Stimulated activated CD8-positive, alpha-beta memory T cell treated with anti-CD3 and anti-CD28 coated beads, Interleukin-4, amount 100 ng/mL, for 24 hours (primary cell): ENCODE measurements at regions not wholly inside any gene's neighbourhood (a gene's known extent, or its start where the extent isn't known, plus 50 kb on each side); places are given as distances from the start of the nearest gene placed in this dataset.

ENCODE experiments used
- DNase-seq: peaks from one replicate; pipeline ENCODE4 v3.0.0-alpha.2; 2020; ENCODE audit warnings: low read depth

DNA sequence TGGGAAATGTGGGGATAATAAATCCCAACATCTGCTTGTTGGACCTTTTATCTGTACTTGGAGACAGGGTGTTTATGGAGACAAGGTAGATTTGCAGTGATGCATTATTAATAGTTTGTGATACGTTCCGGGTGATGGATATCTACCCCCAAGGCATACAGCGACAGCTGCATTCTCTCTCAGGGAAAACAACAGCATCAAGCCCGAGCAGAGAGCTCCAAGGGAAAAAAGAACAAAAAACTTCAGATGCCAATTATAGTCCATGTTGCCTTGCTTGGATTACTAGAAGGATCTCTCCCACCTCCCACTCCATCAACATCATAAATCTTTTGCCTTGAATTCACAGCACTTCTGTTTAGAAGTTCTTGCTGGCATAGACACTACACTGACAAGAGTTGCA lies 187.5 kb upstream of the CDH11 start:
- DNase-seq = no peak

DNA sequence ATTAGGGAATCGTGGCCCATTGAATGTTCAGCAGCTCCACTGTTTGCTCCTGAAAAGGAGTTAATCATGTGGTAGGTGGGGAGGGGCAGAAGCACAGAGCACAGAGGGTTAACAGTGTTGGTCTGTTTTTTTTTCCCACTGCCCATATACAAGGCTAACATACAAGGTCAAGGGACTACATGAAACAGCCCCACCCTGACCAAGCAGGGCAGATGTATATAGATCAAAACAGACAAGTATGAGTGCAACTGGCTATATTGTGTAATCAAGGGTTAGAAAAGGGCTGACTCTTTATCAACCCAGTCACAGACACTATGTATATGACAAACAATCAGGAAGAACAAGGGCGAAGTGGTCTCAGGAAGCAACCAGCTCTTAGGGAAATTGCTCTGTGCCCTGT lies 186.6 kb upstream of the CDH11 start:
- DNase-seq = no peak

- DNase-seq = no peak
These were observed 185.4 kb upstream of the CDH11 start for GRCh38 chr16:65307286-65307685.

- DNase-seq = no peak
These were observed 184.9 kb upstream of the CDH11 start for GRCh38 chr16:65306722-65307121.

GRCh38 chr16:65306300-65306699 lies 184.4 kb upstream of the CDH11 start:
- no peak for DNase-seq

DNA sequence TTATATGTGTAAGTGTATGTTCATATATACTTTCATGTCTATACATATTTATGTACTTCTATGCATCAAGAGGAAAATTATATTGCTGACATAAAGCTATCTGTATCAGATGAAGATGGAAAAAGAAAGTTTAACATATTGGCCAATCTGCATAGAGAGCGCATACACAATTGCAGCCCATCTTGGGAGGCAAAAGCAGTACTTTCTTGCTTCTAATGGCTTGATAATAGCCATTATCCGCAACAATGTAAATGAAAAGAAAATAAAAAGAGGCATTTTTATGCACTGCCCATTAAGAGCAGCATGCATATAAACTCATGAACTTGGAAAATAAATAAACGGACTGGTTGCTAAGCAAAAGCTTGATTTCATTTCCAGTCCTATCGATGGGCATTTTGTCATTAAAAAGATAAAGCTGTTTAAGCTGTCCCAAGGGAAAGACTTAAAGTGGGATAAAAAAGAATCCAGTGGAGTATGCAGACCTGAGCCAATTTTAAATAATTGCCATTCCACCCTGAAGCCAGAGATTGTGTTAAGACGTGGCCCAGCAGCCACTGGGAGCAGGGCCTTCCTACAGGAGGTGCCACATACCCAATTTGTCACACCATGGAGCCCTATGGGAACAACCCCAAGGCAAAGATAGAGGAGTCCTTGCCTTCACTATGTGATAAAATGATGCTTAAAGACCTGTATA lies 183.6 kb upstream of the CDH11 start:
- DNase-seq = no peak

DNA sequence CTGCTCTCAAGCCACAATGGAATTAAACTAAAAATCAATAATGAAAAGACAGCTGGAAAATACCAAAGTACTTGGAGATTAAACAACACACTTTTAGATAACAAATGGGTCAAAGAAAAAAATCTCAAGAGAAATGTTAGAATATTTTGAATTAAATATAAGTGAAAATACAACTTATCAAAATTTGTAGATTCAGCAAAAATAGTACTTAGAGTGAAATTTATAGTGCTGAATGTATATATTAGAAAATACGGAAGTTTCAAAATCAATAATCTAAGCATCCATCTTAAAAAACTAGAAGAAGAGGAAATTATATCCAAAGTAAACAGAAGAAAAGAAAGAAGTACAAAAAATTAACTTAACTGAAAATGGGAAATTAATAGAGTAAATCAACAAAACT lies 179.2 kb upstream of the CDH11 start:
- DNase-seq = no peak

DNA sequence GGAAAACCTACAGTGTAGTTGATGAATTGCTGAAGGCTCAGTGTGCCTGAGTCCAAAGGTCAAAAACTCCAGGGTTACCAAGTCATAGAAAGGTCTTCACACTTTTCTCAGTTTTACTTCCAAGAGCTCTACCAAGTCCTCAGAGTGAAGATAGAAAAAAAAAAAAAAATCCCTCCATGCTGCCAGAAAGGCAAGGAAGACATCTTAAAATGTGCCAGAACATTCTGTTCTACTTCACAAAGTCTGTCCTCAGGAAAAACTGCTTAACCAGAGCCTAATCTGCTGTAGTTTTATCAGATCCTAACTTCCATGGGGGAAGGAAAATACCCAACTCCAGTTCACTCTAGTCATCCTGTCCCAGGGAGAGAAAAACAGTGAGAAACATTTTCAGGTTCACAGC lies 175.6 kb upstream of the CDH11 start:
- no peak for DNase-seq

GRCh38 chr16:65295527-65295926 lies 173.7 kb upstream of the CDH11 start:
- DNase-seq = no peak

GRCh38 chr16:65294708-65295107 lies 172.8 kb upstream of the CDH11 start:
- DNase-seq = no peak

DNA sequence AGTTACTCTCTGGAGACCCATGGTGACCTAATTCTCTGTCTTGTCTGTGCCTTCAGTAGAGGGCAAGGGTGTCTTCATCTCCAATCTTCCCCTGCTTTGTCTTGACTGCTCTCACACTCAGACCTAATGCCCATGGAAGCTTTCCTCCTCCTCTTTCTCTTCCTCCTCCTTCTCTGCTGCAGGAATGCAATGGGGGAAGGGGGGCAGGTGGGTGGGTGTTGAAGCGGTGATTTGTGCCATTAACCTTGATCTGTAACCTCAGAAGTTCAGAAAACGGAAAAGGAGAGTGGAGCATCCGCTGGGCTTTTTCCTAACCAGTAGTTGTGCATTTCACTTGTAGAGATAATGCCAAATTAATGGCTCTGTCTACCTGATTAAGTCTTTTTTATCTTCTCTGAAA lies 172.3 kb upstream of the CDH11 start:
- no peak for DNase-seq

DNA sequence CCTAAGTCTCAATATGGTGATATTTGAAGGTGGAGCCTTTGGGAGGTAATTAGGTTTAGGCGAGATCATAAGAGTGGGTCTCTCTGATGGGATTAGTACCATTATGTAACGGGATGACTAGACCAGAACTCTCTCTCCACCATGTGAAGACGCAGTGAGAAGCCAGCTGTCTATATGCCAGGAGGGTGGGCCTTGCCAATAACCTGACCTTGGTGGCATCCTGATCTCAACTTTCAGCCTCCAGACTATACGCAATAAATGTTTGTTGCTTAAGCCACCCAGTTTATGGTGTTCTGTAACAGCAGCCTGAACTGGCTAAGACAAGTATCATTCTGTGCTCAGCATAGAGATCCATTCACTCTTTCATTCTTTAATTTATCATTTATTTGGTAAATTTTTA lies 167.2 kb upstream of the CDH11 start:
- no peak for DNase-seq

DNA sequence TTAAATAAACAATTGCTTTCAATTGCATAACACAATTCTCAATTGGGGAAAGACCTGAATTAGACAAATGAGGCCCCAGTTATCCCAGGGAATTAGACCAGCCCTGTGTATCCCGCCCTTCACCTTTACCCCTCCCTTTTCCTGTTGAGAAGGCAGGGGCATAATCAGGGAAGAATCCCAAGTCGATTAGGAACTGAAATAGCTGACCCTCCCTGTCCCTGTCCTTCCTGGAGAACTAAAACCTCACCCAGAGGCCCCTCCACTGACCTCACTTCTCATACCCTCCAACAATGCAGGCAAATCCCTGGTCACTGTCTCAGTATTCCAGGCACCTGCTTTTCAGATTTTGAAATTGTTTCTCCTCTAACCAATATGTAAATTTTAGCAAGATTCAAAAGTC lies 165.4 kb upstream of the CDH11 start:
- DNase-seq = no peak

DNA sequence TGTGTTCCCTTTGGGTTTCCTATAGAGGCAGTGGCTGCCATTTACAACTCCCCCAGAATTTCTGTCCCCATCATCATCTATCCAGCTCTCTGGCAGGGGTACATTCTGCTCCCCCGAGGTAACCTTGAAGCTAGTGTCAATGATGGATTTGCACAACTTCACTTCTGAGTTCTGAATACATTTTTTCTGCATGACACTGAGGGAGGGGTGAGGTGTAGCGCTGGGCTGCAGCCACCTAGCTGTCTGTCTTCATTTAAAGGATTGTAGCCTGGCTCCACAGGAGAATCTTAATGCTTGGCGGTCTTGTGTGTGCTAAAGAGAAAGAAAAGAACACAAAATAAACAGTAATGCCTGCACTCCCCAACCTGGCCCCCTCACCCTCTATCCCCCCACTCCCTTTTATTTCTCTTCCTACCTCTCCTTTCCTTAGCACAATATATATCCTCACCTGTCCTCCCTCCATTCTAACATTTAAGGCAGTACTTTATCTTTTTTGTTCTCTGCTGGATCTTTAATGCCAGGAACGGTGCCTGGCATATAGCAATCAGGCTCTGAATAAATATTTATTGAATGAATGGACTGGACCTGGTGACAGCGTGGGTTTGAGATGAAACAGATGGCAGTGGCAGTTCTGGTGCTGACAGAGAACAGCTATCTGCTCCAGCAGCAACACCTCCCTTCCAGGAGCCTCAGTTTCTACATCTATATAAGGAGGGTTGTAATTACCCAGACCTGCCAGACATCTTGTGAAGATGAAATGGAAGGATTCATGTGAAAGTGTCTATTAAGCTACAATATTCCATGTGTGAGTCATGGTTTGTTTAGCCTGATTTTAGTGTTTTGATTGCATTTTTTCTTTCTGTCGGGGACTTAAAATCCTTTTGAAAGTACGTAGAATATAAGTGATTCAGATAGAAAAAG lies 163.5 kb upstream of the CDH11 start:
- no peak for DNase-seq

GRCh38 chr16:65284626-65285025 lies 162.8 kb upstream of the CDH11 start:
- no peak for DNase-seq

- no peak for DNase-seq
These were observed 161.4 kb upstream of the CDH11 start for GRCh38 chr16:65283181-65283651.

DNA sequence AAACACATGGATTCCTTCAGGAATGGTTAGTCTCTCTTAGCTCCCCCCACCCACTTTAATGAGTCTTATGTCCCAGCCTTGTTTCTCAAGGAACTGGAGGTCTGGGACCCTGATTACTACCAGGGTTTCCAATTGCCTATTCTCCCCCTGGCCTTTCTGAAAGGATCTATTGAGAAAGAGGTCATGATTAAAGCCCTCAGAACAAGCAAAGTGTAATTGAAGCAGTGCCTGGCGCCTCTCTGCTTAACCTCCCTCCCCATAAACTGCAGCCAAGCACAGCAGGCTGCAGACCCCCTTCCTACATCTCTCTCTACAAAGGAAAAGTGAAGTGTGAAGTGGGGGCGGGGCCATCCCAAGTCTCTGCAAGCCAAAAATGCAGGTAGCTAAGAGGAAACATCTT lies 159.7 kb upstream of the CDH11 start:
- DNase-seq = no peak

DNA sequence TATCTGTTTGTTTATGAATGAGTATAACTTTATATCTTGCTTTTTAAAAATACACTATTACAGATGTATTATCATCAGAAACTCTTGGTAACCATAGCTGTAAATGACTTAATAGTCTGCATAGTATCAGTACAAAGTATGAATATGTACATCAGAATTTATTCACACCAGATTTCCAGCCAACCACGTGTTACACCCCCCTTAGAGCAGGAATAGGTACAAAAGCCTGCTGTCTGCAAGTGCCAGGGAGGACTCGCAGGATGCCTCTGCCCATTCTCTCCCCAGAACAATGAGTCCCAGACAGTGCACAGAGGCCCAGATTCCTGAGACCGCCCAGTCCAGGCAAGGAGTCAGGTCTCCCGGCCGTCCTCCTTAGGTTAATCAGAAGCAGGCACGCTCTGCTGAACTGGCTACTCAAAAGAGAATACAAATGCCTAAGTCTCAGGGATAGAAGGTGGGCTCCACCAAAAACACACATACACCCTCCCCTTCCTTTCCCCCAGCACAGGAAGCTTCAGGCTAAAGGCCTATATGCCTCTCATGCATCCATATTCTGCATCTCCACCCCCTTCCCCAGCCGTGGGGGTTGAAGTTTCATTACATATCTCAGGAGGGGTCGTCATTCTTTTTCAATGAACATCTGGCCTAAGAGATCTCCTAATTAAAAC lies 159.1 kb upstream of the CDH11 start:
- no peak for DNase-seq

GRCh38 chr16:65279576-65279975 lies 157.7 kb upstream of the CDH11 start:
- DNase-seq = no peak

DNA sequence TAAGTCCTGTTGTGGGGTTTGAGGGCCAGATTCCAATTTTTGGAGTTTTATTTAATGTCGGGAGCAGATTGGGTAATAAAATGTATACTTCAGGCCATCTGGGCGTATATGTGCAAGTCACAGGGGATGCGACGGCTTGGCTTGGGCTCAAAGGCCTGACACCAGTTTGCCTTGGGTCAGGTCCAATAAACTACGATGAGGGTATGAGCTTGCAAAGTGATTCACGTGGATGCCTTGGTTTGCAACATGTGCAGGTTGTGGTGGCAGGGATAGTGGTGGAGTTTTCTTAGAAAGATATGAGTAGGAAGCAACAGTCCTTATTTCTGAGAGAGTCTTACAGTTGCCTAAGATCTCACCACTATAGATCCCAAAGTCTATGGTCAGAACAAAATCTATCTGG lies 157.0 kb upstream of the CDH11 start:
- DNase-seq = no peak

GRCh38 chr16:65274566-65274965 lies 152.7 kb upstream of the CDH11 start:
- DNase-seq = no peak

- no peak for DNase-seq
These were observed 151.0 kb upstream of the CDH11 start for GRCh38 chr16:65272699-65273414.
